ENCODE measurements at regions not wholly inside any gene's neighbourhood (a gene's known extent, or its start where the extent isn't known, plus 50 kb on each side); places are given as distances from the start of the nearest gene placed in this dataset.

GRCh38 chr12:78767264-78767981 is 97.2 kb upstream of the SYT1 start:
- ATAC-seq (ENCODE audit: low read depth), result no peak
- Histone ChIP-seq H3K9ac (ENCODE audit: low read depth, low read length) (no peak overlapping the region), H3K9me1 (ENCODE audit: insufficient read depth, low read length) (no peaks in the 10 kb centered on the region), H3K4me1 (ENCODE audit: control insufficient read depth, insufficient read depth, low read length) (no peaks in the 10 kb centered on the region), H2BK15ac (ENCODE audit: low read depth, low read length) (no peak overlapping the region), H3K14ac (replicated peaks; ENCODE audit: low read depth, low read length) (no peak overlapping the region), H4K5ac (ENCODE audit: low read depth, low read length) (no peak overlapping the region), H3K4ac (ENCODE audit: low read depth, low read length) (no peak overlapping the region), H4K8ac (ENCODE audit: low read depth in 2 of 2, low read length in 2 of 2) (no peak overlapping the region), H3K79me1 (ENCODE audit: low read depth in 1 of 2, low read length in 2 of 2) (no peaks in the 10 kb centered on the region), H2AK5ac (ENCODE audit: low read depth, low read length) (no peak overlapping the region), H3K56ac (ENCODE audit: extremely low read depth, insufficient read depth, low read length) (no peak overlapping the region), H3K18ac (ENCODE audit: low read depth, low read length) (no peak overlapping the region), H3K27ac (ENCODE audit: insufficient read depth, low read length) (no peak overlapping the region), H2BK5ac (ENCODE audit: low read depth, low read length, poor library complexity, severe bottlenecking) (no peak overlapping the region), H2BK20ac (ENCODE audit: low read depth, low read length) (no peak overlapping the region), H3K27me3 (ENCODE audit: control insufficient read depth, insufficient read depth, low read length) (no peaks in the 10 kb centered on the region), H2BK120ac (ENCODE audit: low read depth, low read length) (no peak overlapping the region), H3K4me3 (ENCODE audit: insufficient read depth, low read depth, low read length) (no peak overlapping the region), H2AFZ (replicated peaks; ENCODE audit: low read length, poor library complexity) (no peak overlapping the region), H3K36me3 (ENCODE audit: control insufficient read depth, insufficient read depth, low read length) (no peaks in the 10 kb centered on the region), H3K4me2 (ENCODE audit: low read depth, low read length) (no peak overlapping the region), H4K20me1 (ENCODE audit: insufficient read depth, low read length) (no peaks in the 10 kb centered on the region), H4K91ac (ENCODE audit: insufficient read depth, low read depth, low read length) (no peak overlapping the region), H3K23ac (ENCODE audit: low read depth, low read length) (no peak overlapping the region), H2AK9ac (replicated peaks; ENCODE audit: low read depth, low read length, poor library complexity) (no peak overlapping the region), H3K9me3 (ENCODE audit: control insufficient read depth, insufficient read depth, low read length) (no peaks in the 10 kb centered on the region)
- intact Hi-C loops (cut with micrococcal nuclease) (no loop called here), in situ Hi-C loops (cut with MboI; ENCODE audit: low sequenced_read_pairs) (no loop called here), dilution Hi-C loops (cut with HindIII; ENCODE audit: low sequenced_read_pairs, unreplicated experiment) (no loop called here)
- BruUV-seq (replicated peaks), result no TSS peak
- WGBS, 2 experiments (ENCODE audit: extremely low coverage in 2 of 2, insufficient read length in 1 of 2), result no CpG with 5 or more reads among the region's 4 CpGs
- CTCF ChIA-PET, result interaction anchor here (0.6 kb wide), 1 partner anchor 8 kb away, joined by 3 read pairs; no protein-coding TSS in a partner anchor
- TF ChIP-seq USF2 (IDR thresholded peaks at IDR 0.05; ENCODE audit: low read depth, low read length) (no peak), CHD1 (IDR thresholded peaks at IDR 0.05; ENCODE audit: low read depth, low read length) (no peak), CEBPB (IDR thresholded peaks at IDR 0.05; ENCODE audit: low read depth, low read length) (no peak)
- POLR2A ChIA-PET (ENCODE audit: unreplicated experiment), result no interaction called here
- DNase-seq, result no peak
